ENCODE measurements at regions not wholly inside any gene's neighbourhood (a gene's known extent, or its start where the extent isn't known, plus 50 kb on each side); places are given as distances from the start of the nearest gene placed in this dataset.

DNA sequence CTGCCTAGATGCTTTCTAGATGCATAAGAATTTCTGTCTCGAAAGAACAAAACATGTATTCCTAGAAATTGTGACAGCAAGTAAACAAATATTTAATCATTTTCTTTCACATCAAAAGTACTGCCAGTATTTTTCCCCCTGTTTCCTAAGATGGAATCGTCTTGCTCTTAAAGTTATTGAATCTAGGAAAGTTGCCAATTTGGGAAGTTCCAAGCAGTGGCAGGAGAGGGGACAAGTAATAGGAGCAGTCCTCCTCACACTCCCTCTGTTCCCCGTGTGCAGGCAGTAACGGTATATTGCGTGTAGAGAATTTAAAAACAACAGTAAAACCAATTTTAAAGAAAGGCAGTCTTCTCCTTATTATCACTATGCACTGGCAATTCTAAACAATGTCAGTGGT is 619.8 kb downstream of the TBL1XR1 start:
- no peaks in the 10 kb centered on the region for H3K27me3 Mint-ChIP-seq
- H3K4me3 Mint-ChIP-seq: no peak overlapping the region
- H3K4me1 Mint-ChIP-seq: no peaks in the 10 kb centered on the region
- no peak for DNase-seq
- no peak overlapping the region for H3K27ac Mint-ChIP-seq
- no peaks in the 10 kb centered on the region for H3K9me3 Mint-ChIP-seq
- H3K36me3 Mint-ChIP-seq: no peaks in the 10 kb centered on the region
- POLR2A ChIA-PET: no interaction called here
- ATAC-seq (ENCODE audit: low read depth): no peak

DNA sequence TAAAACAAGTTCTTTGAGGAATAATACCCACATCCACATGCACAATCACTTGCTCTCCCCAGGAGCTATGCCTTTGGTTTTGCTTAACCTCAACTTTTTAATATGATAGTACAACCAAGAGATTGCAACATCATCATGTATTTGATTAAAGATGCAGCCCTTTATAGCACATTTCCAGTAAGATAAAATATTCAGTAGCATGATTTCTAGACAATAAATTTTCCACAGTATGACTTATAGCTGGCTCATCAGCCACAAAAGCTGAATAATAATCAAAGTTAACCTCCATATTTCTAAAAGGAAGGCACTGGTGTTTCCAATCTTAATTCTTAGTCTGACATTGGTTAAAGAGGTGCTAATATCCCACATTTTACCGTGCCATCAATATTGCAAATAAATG is 622.5 kb downstream of the TBL1XR1 start:
- ATAC-seq (ENCODE audit: low read depth) (no peak), DNase-seq (no peak)
- Mint-ChIP-seq H3K27ac (no peak overlapping the region), H3K4me3 (no peak overlapping the region), H3K27me3 (no peaks in the 10 kb centered on the region), H3K9me3 (peaks cover 2% of the 10 kb centered on the region), H3K36me3 (no peaks in the 10 kb centered on the region), H3K4me1 (no peaks in the 10 kb centered on the region)
- POLR2A ChIA-PET: no interaction called here

DNA sequence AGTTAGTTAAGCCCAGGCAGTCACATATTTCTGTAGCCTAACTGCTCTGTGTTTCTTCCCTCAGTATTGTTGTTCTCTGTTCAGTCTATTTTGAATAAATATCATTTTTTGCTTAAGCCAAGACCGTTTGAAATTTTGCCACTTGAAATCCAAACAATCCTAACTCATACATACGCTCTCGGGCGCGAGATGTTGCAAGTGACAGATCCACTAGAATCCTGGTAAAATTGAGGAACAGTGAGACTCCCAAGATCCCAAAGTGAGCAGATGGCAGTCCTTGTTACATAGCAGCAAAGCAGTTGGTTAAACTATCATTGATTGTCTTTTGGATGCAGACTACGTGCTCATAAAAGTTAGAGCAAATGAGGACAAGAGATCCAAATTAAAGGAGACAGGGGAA is 625.4 kb downstream of the TBL1XR1 start:
- Mint-ChIP-seq H3K9me3 (peaks cover 2% of the 10 kb centered on the region), H3K4me1 (no peaks in the 10 kb centered on the region), H3K27ac (no peak overlapping the region), H3K36me3 (no peaks in the 10 kb centered on the region), H3K27me3 (no peaks in the 10 kb centered on the region), H3K4me3 (no peak overlapping the region)
- ATAC-seq (ENCODE audit: low read depth) (no peak), DNase-seq (no peak)
- POLR2A ChIA-PET: no interaction called here

DNA sequence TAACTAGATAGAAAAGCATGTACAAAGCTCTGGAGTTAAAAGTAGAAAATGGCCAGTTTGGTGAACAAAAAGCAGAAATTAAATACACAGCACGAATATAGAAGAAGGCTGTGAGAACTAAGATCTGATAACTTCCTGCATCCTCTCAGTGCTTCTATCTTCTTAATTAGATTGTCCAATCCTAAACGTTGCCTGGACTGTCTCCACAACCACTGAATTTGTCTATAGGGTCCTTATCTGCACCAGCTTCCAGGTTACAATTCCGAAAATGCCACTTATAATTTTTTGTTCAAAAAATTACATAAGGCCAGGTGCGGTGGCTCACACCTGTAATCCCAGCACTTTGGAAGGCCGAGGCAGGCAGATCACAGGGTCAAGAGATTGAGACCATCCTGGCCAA is 626.3 kb downstream of the TBL1XR1 start:
- no peak overlapping the region for H3K27ac Mint-ChIP-seq
- H3K4me1 Mint-ChIP-seq: no peaks in the 10 kb centered on the region
- no peaks in the 10 kb centered on the region for H3K36me3 Mint-ChIP-seq
- no peaks in the 10 kb centered on the region for H3K27me3 Mint-ChIP-seq
- no peak for DNase-seq
- peaks cover 2% of the 10 kb centered on the region for H3K9me3 Mint-ChIP-seq
- H3K4me3 Mint-ChIP-seq: no peak overlapping the region
- ATAC-seq (ENCODE audit: low read depth): no peak
- POLR2A ChIA-PET: no interaction called here

DNA sequence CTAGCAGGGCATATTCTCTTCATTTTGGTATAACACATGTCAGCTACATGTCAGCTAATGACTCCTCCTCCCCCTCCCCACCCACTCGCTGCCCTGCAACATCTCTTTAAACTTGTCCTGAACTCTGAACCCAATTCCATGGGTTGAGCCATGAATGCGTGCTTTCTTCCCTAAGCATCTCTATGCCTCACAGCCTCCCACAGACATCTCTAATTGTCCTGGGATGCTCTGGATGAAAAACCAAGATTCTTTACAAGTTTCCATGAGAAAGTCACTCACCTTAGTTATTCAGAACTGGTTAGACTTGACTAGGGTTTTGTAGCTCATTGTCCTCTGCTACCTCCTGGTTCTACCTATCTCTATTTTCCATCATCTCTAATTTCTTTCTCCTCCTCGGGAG is 629.1 kb downstream of the TBL1XR1 start:
- POLR2A ChIA-PET: no interaction called here
- H3K27ac Mint-ChIP-seq: no peak overlapping the region
- no peaks in the 10 kb centered on the region for H3K36me3 Mint-ChIP-seq
- H3K4me3 Mint-ChIP-seq: no peak overlapping the region
- ATAC-seq (ENCODE audit: low read depth) (no peak), DNase-seq (no peak)
- H3K4me1 Mint-ChIP-seq: no peaks in the 10 kb centered on the region
- no peaks in the 10 kb centered on the region for H3K27me3 Mint-ChIP-seq
- H3K9me3 Mint-ChIP-seq: peaks cover 6% of the 10 kb centered on the region

DNA sequence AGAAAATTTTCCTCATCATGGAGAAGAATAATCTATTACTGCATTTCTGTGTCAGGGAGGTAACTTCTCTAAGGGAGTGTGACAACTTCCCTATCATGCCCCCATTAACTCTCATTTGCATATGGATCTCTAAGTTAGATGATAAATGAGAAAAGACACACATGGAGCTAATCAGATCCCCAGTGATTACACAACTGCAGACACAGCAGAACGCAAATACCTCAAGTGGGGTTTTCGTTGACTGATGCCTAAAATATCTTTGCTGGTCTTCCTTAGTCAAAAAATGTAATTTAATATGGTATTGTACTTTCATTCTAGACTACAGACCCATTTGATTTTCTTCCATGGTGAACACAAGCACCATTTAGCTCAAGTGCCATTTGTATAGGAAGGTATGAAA is 630.5 kb downstream of the TBL1XR1 start:
- H3K27ac Mint-ChIP-seq: no peak overlapping the region
- H3K4me3 Mint-ChIP-seq: no peak overlapping the region
- DNase-seq (no peak), ATAC-seq (ENCODE audit: low read depth) (no peak)
- POLR2A ChIA-PET: no interaction called here
- H3K4me1 Mint-ChIP-seq: no peaks in the 10 kb centered on the region
- no peaks in the 10 kb centered on the region for H3K27me3 Mint-ChIP-seq
- H3K9me3 Mint-ChIP-seq: peaks cover 4% of the 10 kb centered on the region
- no peaks in the 10 kb centered on the region for H3K36me3 Mint-ChIP-seq

DNA sequence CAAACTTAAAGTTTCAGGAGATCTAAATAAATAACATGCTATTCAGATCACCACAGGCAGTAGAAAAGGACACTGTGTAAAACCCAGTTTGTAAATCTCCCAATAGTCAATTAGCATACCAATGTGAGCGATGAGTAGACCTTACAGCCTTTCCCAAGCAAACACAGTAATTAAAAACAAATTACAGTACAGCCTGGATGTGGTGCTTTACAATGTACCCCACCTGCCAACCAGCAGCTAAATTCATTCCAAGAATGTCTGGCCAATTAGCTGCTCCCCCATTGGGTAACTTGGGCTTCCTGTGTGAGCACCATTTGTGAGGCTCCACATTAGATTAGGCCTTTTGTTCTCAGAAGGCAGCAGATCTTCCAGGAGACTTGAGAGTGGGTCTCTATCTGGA is 635.0 kb downstream of the TBL1XR1 start:
- POLR2A ChIA-PET: no interaction called here
- no peak overlapping the region for H3K4me3 Mint-ChIP-seq
- ATAC-seq (ENCODE audit: low read depth): no peak

DNA sequence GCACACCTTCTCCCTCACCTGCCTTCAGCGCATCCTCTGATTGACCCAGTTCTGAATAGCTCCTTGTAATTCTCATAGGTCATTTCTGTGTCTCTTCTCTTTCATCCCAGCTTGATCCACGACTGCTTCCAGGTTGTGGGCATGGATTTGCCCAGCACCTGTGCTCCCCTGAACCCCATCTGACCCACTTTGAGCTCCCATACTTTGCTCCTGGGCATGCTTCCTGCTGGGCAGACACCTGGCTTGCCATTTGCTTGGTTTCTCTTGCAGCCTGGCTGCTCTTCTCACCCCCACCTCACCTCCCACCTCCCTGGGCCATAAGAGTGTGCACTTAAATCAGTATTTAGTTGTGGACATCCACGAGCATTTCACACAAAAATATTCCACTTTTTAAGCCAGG is 635.5 kb downstream of the TBL1XR1 start:
- DNase-seq: no peak
- Mint-ChIP-seq H3K4me1 (no peaks in the 10 kb centered on the region), H3K27me3 (no peaks in the 10 kb centered on the region), H3K4me3 (no peak overlapping the region), H3K27ac (no peak overlapping the region), H3K9me3 (peaks cover 6% of the 10 kb centered on the region), H3K36me3 (no peaks in the 10 kb centered on the region)
- ATAC-seq (ENCODE audit: low read depth): no peak
- POLR2A ChIA-PET: no interaction called here

More for the DNA sequence above, 635.0 kb downstream of the TBL1XR1 start:
- Mint-ChIP-seq H3K4me1 (no peaks in the 10 kb centered on the region), H3K27ac (no peak overlapping the region), H3K9me3 (peaks cover 6% of the 10 kb centered on the region), H3K27me3 (no peaks in the 10 kb centered on the region), H3K36me3 (no peaks in the 10 kb centered on the region)
- DNase-seq: no peak

DNA sequence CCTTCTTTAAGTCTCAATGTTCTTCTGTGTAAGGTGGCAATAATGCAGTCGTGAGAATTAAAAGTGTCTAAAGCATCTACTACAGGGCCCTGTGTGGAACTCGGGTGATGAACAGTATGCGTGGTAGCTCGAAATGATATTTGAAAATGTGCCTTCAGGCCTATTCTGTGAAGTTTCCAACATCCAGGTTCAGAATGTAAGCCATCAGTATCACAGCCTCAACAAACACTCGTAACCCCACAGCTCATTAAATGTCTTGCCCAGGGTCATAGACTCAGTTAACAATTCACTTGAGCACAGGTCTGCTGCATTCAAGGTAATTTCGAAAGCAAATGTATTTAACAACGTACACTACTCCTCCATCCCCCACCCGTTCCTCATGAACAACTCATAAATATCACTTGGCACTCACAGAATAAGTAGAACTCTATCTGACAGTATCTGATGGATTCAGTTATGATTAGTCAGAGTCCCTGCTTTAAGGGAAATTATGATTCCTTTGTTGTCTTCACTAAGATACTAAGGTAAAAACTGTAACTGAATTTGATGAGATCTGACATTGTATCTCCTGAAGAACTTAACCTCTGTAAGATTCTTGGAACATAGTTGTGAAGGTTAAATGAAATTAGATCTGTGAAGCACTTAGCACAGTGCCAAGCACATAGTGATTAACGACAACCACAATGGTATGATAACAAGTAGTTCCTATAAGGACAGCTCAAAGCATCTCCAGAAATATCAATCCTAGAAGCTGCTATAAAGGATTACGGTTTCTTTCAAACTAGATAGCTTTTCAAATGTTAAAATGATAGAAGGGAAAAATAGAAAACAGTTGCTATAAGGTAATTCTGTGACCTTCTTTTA is 642.3 kb downstream of the TBL1XR1 start:
- no peak overlapping the region for H3K4me3 Mint-ChIP-seq

DNA sequence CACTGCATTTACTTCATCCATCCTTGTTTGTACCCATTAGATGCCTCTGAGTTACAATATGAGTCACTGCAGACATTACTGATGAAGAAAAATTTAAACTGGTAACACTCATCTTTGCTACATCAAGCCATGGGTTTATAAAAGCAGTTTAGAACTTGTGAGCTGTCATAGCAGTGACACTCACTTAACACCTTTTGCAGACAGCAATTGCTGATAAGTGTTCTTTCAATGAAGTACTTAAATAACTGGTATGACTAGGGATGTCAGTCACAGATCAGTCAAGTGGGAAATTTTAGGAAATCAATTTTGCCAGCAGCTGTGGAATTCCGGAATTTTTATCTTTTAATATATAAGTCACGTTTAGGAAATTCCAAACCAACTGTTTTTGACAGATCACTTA is 643.0 kb downstream of the TBL1XR1 start:
- H3K9me3 Mint-ChIP-seq: no peaks in the 10 kb centered on the region
- POLR2A ChIA-PET: no interaction called here
- DNase-seq (no peak), ATAC-seq (ENCODE audit: low read depth) (no peak)
- H3K27me3 Mint-ChIP-seq: no peaks in the 10 kb centered on the region
- no peak overlapping the region for H3K27ac Mint-ChIP-seq
- no peaks in the 10 kb centered on the region for H3K36me3 Mint-ChIP-seq
- H3K4me3 Mint-ChIP-seq: no peak overlapping the region
- H3K4me1 Mint-ChIP-seq: no peaks in the 10 kb centered on the region

More for the DNA sequence above, 642.3 kb downstream of the TBL1XR1 start:
- no peak for ATAC-seq (ENCODE audit: low read depth)
- Mint-ChIP-seq H3K36me3 (no peaks in the 10 kb centered on the region), H3K4me1 (no peaks in the 10 kb centered on the region), H3K27ac (no peak overlapping the region), H3K27me3 (no peaks in the 10 kb centered on the region), H3K9me3 (peaks cover 2% of the 10 kb centered on the region)
- DNase-seq: no peak
- POLR2A ChIA-PET: no interaction called here

DNA sequence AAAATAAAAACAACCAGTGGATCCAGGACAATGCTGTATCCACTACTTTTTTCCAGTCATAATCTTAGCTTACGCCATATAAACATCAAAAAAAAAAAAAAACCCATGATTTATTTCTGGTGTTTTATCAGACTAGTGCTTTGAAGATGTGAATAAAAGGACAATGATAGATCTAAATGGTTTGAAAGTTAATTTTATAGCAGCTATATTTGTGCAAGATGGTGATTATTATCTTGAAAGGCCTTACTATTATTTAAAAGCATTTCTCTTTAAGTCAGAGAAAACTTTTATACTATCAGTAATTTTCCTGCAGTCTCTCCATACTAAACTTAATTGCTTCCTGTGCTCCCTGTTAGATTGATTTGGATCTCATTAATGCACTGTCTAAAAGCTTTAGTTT is 670.3 kb downstream of the TBL1XR1 start:
- POLR2A ChIA-PET: no interaction called here
- H3K36me3 Mint-ChIP-seq: no peaks in the 10 kb centered on the region
- H3K9me3 Mint-ChIP-seq: peaks cover 2% of the 10 kb centered on the region
- H3K4me3 Mint-ChIP-seq: no peak overlapping the region
- ATAC-seq (ENCODE audit: low read depth): no peak
- no peaks in the 10 kb centered on the region for H3K4me1 Mint-ChIP-seq
- no peak for DNase-seq
- no peak overlapping the region for H3K27ac Mint-ChIP-seq
- H3K27me3 Mint-ChIP-seq: no peaks in the 10 kb centered on the region

DNA sequence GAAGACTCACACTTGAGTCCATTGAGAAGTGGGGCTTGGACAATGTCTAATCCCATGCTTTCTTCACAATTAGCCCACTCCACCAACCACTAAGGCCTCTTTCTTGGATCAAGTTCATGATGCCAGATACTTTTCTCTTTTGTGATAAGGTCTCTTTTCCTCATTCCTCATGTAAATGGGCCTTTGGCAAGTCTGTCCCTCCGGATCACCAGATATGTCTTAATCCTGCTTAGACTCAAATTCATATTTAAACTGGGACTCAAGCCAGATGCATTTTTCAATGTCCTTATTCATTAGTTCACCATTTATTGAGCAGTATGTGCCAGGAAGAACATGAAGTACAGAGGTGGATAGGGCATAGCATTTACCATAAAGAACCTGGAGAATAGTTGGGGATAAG is 671.1 kb downstream of the TBL1XR1 start:
- DNase-seq (no peak), ATAC-seq (ENCODE audit: low read depth) (no peak)
- H3K27ac Mint-ChIP-seq: no peak overlapping the region
- POLR2A ChIA-PET: no interaction called here
- peaks cover 2% of the 10 kb centered on the region for H3K9me3 Mint-ChIP-seq
- H3K4me1 Mint-ChIP-seq: no peaks in the 10 kb centered on the region
- no peaks in the 10 kb centered on the region for H3K36me3 Mint-ChIP-seq
- H3K27me3 Mint-ChIP-seq: no peaks in the 10 kb centered on the region
- H3K4me3 Mint-ChIP-seq: no peak overlapping the region

DNA sequence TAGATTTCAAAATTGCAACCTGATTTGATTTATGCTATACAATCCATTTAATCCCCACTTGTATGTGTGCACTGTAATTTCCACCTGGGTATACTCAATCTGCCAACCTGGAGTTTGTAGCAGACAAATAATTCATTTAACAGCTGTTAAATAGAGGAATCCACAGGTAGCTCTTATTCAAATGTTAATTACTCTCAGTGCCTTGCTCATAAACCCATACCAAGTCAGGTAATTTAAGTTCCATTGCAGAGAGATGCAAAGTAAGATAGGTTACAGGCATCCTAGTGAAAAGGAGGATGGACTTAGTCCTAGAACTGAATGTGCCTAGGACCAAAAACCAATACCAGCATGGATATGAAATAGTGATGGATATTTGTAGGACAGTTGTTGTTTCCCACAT is 674.2 kb downstream of the TBL1XR1 start:
- Mint-ChIP-seq H3K27ac (no peak overlapping the region), H3K36me3 (no peaks in the 10 kb centered on the region), H3K27me3 (no peaks in the 10 kb centered on the region), H3K4me1 (no peaks in the 10 kb centered on the region), H3K9me3 (peaks cover 5% of the 10 kb centered on the region), H3K4me3 (no peak overlapping the region)
- POLR2A ChIA-PET: no interaction called here
- no peak for ATAC-seq (ENCODE audit: low read depth)
- no peak for DNase-seq

DNA sequence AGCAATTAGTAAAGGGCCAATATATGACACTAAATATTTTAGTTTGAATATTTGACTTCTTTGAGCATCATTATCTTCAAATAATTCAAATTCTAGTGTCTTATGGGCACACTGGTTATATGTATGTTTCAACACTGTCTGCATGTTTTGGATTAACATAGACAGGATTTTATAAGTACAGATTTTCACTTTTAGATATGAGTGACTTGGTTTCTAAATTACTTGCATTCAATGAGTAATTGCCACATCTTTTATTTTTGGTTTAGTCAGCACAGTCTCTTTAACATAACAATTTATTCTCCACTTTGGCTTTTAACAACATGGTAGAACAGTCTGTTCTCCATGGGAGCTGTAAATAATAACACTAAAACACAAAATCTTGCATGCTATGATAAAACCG is 674.8 kb downstream of the TBL1XR1 start:
- DNase-seq: no peak
- no peak for ATAC-seq (ENCODE audit: low read depth)
- Mint-ChIP-seq H3K27ac (no peak overlapping the region), H3K36me3 (no peaks in the 10 kb centered on the region), H3K4me3 (no peak overlapping the region), H3K27me3 (no peaks in the 10 kb centered on the region), H3K4me1 (no peaks in the 10 kb centered on the region), H3K9me3 (peaks cover 5% of the 10 kb centered on the region)
- POLR2A ChIA-PET: no interaction called here
